GM18909 (cell line): ENCODE measurements at regions not wholly inside any gene's neighbourhood (a gene's known extent, or its start where the extent isn't known, plus 50 kb on each side); places are given as distances from the start of the nearest gene placed in this dataset.

Experiments used
- ATAC-seq: cut with Tn5 transposase; IDR thresholded peaks from one replicate; pipeline ENCODE4 v1.9.1; 2021; ENCODE audit warnings: mild to moderate bottlenecking; ENCODE audit not compliant: unreplicated experiment, poor library complexity

- no peak for ATAC-seq
Observed at GRCh38 chr15:37253877-37254276, 153.5 kb upstream of the MEIS2 start.

- no peak for ATAC-seq
Observed at GRCh38 chr15:37260255-37260654, 159.9 kb upstream of the MEIS2 start.

DNA sequence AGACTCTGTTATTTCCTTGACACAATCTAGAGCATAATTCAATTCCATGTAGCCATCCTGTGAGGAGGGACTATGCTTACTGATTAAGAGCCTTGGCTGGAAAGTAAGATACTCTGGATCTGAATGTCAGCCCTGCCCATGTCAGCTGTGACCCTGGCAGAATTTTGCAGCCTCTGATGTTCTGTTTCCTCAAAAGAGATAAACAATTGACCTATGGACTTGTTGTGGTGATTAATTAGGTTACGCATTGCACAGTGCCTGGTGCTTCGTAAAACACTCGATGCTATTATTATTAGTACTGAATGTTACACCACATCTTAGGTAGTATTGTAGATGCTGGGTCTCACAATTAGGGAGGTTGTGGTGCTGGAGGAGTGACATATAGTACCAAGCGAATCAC lies 161.3 kb upstream of the MEIS2 start:
- no peak for ATAC-seq

GRCh38 chr15:37262922-37263608 lies 162.7 kb upstream of the MEIS2 start:
- no peak for ATAC-seq

DNA sequence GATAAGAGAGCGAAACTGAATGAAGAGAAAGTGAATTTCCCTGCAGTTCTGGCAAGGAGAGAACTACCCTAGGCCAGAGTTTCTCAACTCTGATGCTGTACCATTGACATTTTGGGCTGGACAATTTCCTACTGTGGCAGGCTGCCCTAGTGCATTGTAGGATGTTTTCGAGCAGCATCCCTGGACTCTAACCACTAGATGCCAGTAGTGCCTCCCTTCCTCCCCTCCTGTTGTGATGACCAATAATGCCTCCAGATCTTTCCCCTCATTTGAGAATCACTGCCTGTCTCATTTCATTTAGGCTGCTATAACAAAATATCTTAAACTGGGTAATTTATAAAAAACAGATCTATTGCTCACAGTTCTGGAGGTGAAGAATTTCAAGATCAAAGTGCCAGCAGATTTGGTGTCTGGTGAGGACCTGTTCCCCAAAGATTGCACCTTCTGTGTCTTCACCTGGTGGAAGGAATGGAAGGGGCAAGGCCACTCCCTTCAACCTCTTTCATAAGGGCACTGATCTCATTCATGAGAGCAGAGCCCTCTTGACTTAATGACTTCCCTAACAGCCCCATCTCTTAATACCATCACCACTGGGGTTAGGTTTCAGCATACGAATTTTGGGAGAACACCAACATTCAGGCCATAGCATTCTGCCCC lies 188.9 kb upstream of the MEIS2 start:
- no peak for ATAC-seq

DNA sequence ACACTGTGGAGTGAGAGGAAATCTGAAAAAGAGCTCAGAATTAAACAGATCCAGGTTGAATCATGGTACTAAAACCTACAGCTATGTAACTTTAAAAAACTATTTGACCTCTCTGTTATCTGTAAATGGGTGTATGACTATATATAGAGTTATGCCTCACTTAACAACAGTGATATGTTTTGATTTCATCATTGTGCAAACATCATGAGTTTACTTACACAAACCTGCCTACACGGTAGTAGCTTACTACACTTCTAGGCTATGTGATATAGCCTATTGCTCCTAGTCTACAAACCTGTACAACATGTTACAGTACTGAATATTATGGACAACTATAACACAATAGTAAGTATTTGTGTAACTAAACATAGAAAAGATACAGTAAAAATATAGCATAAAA lies 191.6 kb upstream of the MEIS2 start:
- ATAC-seq, result no peak

DNA sequence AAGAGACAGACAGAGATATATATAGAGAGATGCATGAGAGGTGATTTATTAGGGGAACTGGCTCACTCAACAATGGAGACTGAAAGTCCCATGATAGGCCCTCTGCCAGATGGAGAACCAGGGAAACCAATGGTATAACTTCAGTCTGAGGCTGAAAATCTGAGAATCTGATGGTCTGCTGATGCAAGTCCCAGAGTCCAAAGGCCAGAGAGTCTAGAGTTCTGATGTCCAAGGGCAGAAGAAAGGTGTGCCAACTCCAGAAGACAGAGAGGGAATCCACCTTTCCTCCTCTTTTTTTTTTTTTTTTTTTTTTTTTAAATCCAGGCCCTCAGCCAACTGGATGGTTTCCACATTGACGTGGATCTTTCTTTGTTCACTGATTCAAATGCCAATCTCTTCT lies 197.9 kb upstream of the MEIS2 start:
- ATAC-seq, result no peak

DNA sequence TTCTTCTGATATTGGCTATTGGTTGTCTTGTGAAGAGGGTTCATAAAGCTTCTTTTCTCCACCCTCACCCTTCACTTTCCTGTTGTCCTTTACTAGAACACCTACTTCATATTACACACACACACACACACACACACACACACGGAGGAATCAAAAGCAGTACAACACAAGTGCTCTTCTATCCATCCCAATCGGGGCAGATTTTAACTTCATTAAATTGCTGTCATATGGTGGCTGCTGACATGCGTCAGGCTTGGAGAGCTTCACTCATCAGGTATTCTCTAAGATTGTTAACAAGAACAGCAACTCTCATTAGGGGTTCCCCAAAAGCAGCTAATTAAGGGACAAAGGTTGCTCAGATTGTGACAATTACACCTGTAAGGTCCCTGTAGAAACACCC lies 239.1 kb upstream of the MEIS2 start:
- no peak for ATAC-seq

DNA sequence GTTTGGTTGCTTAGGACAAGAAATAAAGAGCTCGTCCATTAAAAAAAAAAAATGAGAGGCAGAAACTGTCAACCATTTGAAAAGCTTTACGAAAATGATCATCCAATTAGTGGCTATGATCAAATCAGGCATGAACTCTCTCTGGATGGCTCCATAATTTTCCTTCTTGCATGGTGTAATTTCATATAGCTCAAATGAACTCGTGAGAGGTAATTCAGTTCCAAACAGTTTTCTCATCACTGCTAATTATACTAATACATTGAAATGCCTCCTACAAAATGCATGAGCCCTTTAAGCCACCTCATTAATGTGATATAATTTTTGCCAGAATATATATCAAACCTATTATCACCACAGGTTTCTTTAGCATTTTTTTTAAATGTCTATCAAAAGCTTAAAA lies 239.5 kb upstream of the MEIS2 start:
- no peak for ATAC-seq

- no peak for ATAC-seq
Observed at GRCh38 chr15:37340438-37340837, 240.1 kb upstream of the MEIS2 start.

- no peak for ATAC-seq
Observed at GRCh38 chr15:37359101-37359892, 258.9 kb upstream of the MEIS2 start.

DNA sequence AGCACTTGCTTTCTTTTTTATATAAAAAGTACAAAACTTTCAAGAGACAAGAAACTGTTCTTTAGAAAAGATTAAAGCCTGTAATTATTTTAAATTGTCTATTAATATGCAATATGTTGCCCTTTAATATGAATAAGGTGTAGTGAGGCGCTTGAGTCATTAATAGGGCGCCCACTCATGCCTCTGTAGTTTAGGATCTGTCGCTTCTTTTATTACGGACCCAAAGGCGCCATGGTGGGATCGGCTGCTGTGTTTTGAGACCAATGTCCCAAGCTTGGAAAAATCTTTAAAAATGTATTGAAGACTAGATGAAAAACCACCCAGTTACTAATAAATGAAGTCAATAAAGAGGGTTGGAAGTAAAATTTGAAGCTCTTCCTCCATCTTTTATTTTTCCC lies 259.5 kb upstream of the MEIS2 start:
- no peak for ATAC-seq

- no peak for ATAC-seq
Observed at GRCh38 chr15:37360724-37361123, 260.4 kb upstream of the MEIS2 start.

DNA sequence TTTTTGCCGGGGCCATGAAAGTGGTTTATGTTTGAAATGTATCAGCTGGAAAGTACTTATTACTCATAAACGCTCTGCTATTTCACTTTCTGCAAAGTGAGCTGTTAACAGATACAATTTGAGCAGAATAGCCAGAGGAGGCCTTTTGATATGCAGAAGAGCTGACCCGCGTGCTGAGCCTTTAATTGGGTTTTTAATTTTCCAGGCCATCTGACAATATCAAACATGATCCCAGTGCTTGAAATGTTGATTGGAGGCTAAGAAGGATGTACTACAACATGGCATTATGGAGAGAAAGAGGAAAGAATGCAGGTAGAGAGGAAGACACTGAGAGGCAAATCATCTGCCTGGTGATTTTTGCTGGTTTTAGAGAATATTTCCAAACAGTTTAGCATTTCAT lies 261.3 kb upstream of the MEIS2 start:
- ATAC-seq, result no peak

DNA sequence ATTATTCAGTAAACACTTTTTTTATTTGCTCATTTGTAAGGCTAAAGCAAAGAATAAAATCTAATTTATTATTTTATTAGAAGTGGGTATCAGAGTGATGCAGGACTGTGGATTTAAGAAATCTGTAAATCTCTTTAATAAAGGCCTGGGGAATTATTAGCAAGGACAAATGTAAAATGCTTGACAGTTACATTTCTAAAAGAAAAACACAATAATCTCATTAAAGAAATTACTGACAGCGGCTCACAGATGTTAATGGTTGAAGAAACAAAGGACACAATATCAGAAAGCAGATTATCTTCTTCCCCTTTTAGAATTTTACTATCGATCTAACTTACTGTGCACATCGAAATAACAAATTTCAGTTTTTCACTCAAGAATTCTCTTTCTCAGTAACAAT lies 262.1 kb upstream of the MEIS2 start:
- no peak for ATAC-seq

DNA sequence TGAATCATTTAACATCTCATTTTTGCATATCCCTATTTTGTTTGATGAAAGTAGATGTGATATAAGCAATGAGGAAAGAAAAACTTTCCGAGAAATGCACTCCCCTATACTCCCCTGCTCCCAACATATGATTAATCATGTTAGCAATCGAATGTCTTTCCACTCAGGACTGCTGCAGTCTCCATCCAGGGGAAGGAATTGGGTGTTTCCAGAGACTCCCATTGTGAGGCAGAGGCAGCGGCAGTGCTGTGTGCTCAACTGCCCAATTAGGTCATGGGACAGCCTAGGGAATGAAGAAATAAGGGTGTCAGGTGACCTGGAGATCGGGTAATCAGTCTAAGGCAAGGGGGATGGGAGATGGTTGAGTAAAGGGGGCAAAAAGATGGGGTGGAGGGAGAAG lies 268.6 kb upstream of the MEIS2 start:
- no peak for ATAC-seq

- ATAC-seq, result no peak
Observed at GRCh38 chr15:37370941-37371340, 270.6 kb upstream of the MEIS2 start.

GRCh38 chr15:37372064-37372463 lies 271.7 kb upstream of the MEIS2 start:
- ATAC-seq, result no peak

GRCh38 chr15:37375519-37375918 lies 275.2 kb upstream of the MEIS2 start:
- no peak for ATAC-seq

GRCh38 chr15:37377428-37377827 lies 277.1 kb upstream of the MEIS2 start:
- no peak for ATAC-seq

DNA sequence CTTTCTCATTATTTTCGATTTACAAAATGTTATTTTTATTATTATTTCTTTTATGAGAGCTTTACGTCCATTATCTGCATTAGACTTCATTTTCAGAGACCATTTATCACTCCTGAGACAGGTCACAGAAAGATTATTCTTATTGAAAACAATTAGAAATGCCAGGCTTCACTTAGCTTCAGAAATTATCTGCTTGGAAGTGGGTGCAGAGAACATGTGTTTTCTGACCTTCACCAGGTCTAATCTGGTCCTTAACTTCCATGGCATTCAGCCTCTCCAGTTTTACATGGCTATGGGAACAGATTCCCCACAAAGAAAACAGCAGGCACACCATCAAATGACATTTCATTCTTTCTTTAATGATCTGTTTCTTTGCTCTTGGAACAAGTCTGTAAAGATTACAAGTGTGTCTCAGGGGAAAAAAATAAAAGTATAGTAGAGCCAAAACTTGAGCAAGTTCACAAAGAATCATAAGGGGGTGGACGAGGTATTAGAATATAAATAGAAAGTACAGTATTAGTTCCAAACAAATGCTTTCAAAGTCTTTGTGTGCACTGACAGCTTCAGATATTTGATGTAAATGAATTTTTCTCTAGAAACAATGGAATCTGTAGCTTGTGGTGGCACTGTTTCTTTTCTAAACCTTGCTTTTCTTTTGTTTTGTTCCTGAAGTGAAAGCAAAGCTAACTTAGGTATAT lies 294.2 kb upstream of the MEIS2 start:
- ATAC-seq, result no peak
